SK-N-SH treated with all-trans-retinoic acid at 6 μM for 48 hours (cell line): ENCODE measurements at regions not wholly inside any gene's neighbourhood (a gene's known extent, or its start where the extent isn't known, plus 50 kb on each side); places are given as distances from the start of the nearest gene placed in this dataset.

Experiments used
- ATAC-seq: fragments of 200-7000 bp; cut with Tn5 transposase; 3 replicates; pipeline ENCODE4 v1.9.1; 2020; ENCODE audit warnings: mild to moderate bottlenecking, moderate library complexity
- ARNTL ChIP-seq: fragments of 450-650 bp; formaldehyde crosslinking; IDR thresholded peaks from 2 replicates; pipeline ENCODE4 v1.5.0; 2020; ENCODE audit warnings: low read depth, mild to moderate bottlenecking, moderate library complexity, borderline replicate concordance
- BACH2 ChIP-seq: fragments of 250-450 bp; sonication (Bioruptor Pico); IDR thresholded peaks from 2 replicates; pipeline ENCODE4 v1.9.0; 2021; ENCODE audit warnings: mild to moderate bottlenecking, borderline replicate concordance
- CSDC2 ChIP-seq: fragments of 250-450 bp; sonication (Bioruptor Pico); IDR thresholded peaks from 2 replicates; pipeline ENCODE4 v1.5.0; 2020; ENCODE audit warnings: mild to moderate bottlenecking, moderate library complexity
- ESRRG ChIP-seq: fragments of 250-450 bp; sonication (Bioruptor Pico); IDR thresholded peaks from 2 replicates; pipeline ENCODE4 v1.6.1; 2021; ENCODE audit warnings: mild to moderate bottlenecking
- GLIS3 ChIP-seq: fragments of 250-450 bp; sonication (Bioruptor Pico); IDR thresholded peaks from 2 replicates; pipeline ENCODE4 v1.5.0; 2020; ENCODE audit warnings: mild to moderate bottlenecking, moderate library complexity
- ISL1 ChIP-seq: fragments of 250-450 bp; sonication (Bioruptor Pico); IDR thresholded peaks from 2 replicates; pipeline ENCODE4 v2.1.2; 2022; ENCODE audit warnings: mild to moderate bottlenecking, moderate library complexity
- OSR1 ChIP-seq: fragments of 250-450 bp; sonication (Bioruptor Pico); IDR thresholded peaks from 2 replicates; pipeline ENCODE4 v1.8.0; 2022; ENCODE audit warnings: moderate library complexity, mild to moderate bottlenecking, inconsistent platforms
- PPARA ChIP-seq: fragments of 250-450 bp; sonication (Bioruptor Pico); IDR thresholded peaks from 2 replicates; pipeline ENCODE4 v1.5.0; 2020; ENCODE audit warnings: mild to moderate bottlenecking, borderline replicate concordance
- RARB ChIP-seq: fragments of 250-450 bp; sonication (Bioruptor Pico); IDR thresholded peaks from 2 replicates; pipeline ENCODE4 v1.8.0; 2021; ENCODE audit warnings: mild to moderate bottlenecking, moderate library complexity
- SNAI2 ChIP-seq: fragments of 250-450 bp; sonication (Bioruptor Pico); IDR thresholded peaks from 2 replicates; pipeline ENCODE4 v1.5.0; 2020; ENCODE audit warnings: mild to moderate bottlenecking, moderate library complexity
- TCF4 ChIP-seq: fragments of 250-450 bp; sonication (Bioruptor Pico); IDR thresholded peaks from 2 replicates; pipeline ENCODE4 v1.8.0; 2021; ENCODE audit warnings: mild to moderate bottlenecking, moderate library complexity, borderline replicate concordance
- ZC3H10 ChIP-seq: fragments of 250-450 bp; sonication (Bioruptor Pico); IDR thresholded peaks from 2 replicates; pipeline ENCODE4 v1.5.1; 2021; ENCODE audit warnings: mild to moderate bottlenecking, moderate library complexity
- ZFP3 ChIP-seq: fragments of 250-450 bp; sonication (Bioruptor Pico); IDR thresholded peaks from 2 replicates; pipeline ENCODE4 v1.5.0; 2020; ENCODE audit warnings: mild to moderate bottlenecking, moderate library complexity
- ZFP30 ChIP-seq: fragments of 450-650 bp; formaldehyde crosslinking; IDR thresholded peaks from 2 replicates; pipeline ENCODE4 v1.5.0; 2022; ENCODE audit warnings: mild to moderate bottlenecking, moderate library complexity
- ZNF565 ChIP-seq: fragments of 450-650 bp; formaldehyde crosslinking; conservative IDR thresholded peaks from 2 replicates; pipeline ENCODE4 v1.5.0; 2020; ENCODE audit warnings: low read depth, mild to moderate bottlenecking, moderate library complexity
- ZNF70 ChIP-seq: fragments of 450-650 bp; formaldehyde crosslinking; IDR thresholded peaks from 2 replicates; pipeline ENCODE4 v1.5.0; 2020; ENCODE audit warnings: mild to moderate bottlenecking, moderate library complexity
- ZNF8 ChIP-seq: fragments of 450-650 bp; formaldehyde crosslinking; IDR thresholded peaks from 2 replicates; pipeline ENCODE4 v1.5.0; 2020; ENCODE audit warnings: mild to moderate bottlenecking, moderate library complexity
- TF ChIP-seq, protein P1 (sequence below): fragments of 250-450 bp; sonication (Bioruptor Pico); IDR thresholded peaks from 2 replicates; pipeline ENCODE4 v1.5.1; 2020; ENCODE audit warnings: low read depth, mild to moderate bottlenecking, moderate library complexity
- TF ChIP-seq, protein P2 (sequence below): fragments of 250-450 bp; sonication (Bioruptor Pico); IDR thresholded peaks from 2 replicates; pipeline ENCODE4 v1.5.1; 2021; ENCODE audit warnings: mild to moderate bottlenecking, moderate library complexity
- TF ChIP-seq, protein P3 (sequence below): fragments of 250-450 bp; sonication (Bioruptor Pico); IDR thresholded peaks from 2 replicates; pipeline ENCODE4 v1.5.0; 2020; ENCODE audit warnings: mild to moderate bottlenecking, moderate library complexity
- TF ChIP-seq, protein P4 (sequence below): fragments of 250-450 bp; sonication (Bioruptor Pico); IDR thresholded peaks from 2 replicates; pipeline ENCODE4 v1.8.0; 2020; ENCODE audit warnings: mild to moderate bottlenecking, moderate library complexity, borderline replicate concordance

DNA sequence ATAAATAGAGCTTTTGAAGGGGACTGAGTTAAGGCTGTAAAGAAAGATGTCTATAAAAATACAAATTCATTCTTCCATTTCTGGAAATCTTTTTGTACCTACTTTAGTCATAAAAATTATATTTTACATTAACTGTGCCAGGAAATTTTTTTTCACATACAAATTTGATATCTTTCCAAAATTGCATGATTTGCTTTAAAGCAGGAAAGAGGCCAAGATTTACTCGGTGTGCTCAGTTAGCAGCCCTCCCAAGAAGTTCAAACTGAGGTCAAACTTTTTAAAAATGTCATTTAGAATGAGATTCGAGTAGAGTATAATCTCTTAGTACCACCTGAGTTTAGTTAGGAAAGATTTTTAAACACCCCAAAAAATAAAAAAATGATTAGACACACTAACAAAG, 173.2 kb upstream of the GRIP1 start:
- TF ChIP-seq OSR1 (CRISPR knock-in tag), result no peak
- TF ChIP-seq, protein P1, sequence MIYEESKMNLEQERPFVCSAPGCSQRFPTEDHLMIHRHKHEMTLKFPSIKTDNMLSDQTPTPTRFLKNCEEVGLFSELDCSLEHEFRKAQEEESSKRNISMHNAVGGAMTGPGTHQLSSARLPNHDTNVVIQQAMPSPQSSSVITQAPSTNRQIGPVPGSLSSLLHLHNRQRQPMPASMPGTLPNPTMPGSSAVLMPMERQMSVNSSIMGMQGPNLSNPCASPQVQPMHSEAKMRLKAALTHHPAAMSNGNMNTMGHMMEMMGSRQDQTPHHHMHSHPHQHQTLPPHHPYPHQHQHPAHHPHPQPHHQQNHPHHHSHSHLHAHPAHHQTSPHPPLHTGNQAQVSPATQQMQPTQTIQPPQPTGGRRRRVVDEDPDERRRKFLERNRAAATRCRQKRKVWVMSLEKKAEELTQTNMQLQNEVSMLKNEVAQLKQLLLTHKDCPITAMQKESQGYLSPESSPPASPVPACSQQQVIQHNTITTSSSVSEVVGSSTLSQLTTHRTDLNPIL, result no peak
- TF ChIP-seq ZFP3, result no peak
- TF ChIP-seq ZNF8 (CRISPR knock-in tag), result no peak
- no peak for TF ChIP-seq ZNF70 (CRISPR knock-in tag)
- TF ChIP-seq ESRRG, result no peak
- TF ChIP-seq, protein P2, sequence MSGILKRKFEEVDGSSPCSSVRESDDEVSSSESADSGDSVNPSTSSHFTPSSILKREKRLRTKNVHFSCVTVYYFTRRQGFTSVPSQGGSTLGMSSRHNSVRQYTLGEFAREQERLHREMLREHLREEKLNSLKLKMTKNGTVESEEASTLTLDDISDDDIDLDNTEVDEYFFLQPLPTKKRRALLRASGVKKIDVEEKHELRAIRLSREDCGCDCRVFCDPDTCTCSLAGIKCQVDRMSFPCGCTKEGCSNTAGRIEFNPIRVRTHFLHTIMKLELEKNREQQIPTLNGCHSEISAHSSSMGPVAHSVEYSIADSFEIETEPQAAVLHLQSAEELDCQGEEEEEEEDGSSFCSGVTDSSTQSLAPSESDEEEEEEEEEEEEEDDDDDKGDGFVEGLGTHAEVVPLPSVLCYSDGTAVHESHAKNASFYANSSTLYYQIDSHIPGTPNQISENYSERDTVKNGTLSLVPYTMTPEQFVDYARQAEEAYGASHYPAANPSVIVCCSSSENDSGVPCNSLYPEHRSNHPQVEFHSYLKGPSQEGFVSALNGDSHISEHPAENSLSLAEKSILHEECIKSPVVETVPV (CRISPR knock-in tag), result no peak
- no peak for TF ChIP-seq CSDC2
- TF ChIP-seq PPARA (CRISPR knock-in tag), result no peak
- no peak for TF ChIP-seq TCF4 (CRISPR knock-in tag)
- no peak for ATAC-seq

DNA sequence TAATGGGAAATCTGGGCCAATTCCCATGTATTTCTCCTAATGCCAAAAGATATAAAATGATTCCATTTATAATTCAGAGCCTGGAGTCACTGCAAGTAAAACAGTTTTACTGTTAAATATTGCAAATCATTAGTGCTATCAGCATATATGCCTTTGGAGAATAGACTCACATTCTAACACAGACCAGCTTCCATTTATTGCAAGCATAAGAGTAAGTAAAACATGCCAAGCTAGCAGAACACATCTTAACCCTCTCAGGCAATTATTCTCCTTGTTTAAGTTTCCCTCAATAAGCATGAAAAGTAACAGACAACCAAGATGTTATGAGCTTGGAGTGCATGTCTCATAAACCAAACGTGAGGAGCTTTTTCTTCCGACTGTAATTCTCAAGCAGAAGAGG, 173.9 kb upstream of the GRIP1 start:
- TF ChIP-seq ZNF8 (CRISPR knock-in tag) (no peak), ZNF565 (CRISPR knock-in tag) (no peak), ZFP3 (no peak), ZC3H10 (no peak), BACH2 (CRISPR knock-in tag) (no peak), SNAI2 (no peak), RARB (CRISPR knock-in tag) (no peak), CSDC2 (no peak), ZFP30 (CRISPR knock-in tag) (no peak), ARNTL (CRISPR knock-in tag) (no peak), TCF4 (CRISPR knock-in tag) (no peak), ZNF70 (CRISPR knock-in tag) (no peak), ISL1 (CRISPR knock-in tag) (no peak), ESRRG (no peak)
- TF ChIP-seq, protein P3, sequence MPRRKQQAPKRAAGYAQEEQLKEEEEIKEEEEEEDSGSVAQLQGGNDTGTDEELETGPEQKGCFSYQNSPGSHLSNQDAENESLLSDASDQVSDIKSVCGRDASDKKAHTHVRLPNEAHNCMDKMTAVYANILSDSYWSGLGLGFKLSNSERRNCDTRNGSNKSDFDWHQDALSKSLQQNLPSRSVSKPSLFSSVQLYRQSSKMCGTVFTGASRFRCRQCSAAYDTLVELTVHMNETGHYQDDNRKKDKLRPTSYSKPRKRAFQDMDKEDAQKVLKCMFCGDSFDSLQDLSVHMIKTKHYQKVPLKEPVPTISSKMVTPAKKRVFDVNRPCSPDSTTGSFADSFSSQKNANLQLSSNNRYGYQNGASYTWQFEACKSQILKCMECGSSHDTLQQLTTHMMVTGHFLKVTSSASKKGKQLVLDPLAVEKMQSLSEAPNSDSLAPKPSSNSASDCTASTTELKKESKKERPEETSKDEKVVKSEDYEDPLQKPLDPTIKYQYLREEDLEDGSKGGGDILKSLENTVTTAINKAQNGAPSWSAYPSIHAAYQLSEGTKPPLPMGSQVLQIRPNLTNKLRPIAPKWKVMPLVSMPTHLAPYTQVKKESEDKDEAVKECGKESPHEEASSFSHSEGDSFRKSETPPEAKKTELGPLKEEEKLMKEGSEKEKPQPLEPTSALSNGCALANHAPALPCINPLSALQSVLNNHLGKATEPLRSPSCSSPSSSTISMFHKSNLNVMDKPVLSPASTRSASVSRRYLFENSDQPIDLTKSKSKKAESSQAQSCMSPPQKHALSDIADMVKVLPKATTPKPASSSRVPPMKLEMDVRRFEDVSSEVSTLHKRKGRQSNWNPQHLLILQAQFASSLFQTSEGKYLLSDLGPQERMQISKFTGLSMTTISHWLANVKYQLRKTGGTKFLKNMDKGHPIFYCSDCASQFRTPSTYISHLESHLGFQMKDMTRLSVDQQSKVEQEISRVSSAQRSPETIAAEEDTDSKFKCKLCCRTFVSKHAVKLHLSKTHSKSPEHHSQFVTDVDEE, result no peak
- TF ChIP-seq, protein P4, sequence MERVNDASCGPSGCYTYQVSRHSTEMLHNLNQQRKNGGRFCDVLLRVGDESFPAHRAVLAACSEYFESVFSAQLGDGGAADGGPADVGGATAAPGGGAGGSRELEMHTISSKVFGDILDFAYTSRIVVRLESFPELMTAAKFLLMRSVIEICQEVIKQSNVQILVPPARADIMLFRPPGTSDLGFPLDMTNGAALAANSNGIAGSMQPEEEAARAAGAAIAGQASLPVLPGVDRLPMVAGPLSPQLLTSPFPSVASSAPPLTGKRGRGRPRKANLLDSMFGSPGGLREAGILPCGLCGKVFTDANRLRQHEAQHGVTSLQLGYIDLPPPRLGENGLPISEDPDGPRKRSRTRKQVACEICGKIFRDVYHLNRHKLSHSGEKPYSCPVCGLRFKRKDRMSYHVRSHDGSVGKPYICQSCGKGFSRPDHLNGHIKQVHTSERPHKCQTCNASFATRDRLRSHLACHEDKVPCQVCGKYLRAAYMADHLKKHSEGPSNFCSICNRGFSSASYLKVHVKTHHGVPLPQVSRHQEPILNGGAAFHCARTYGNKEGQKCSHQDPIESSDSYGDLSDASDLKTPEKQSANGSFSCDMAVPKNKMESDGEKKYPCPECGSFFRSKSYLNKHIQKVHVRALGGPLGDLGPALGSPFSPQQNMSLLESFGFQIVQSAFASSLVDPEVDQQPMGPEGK (CRISPR knock-in tag), result no peak
- TF ChIP-seq, protein P2 (CRISPR knock-in tag), result no peak
- TF ChIP-seq, protein P1, result no peak
- TF ChIP-seq, all 23 proteins: peak for 0

DNA sequence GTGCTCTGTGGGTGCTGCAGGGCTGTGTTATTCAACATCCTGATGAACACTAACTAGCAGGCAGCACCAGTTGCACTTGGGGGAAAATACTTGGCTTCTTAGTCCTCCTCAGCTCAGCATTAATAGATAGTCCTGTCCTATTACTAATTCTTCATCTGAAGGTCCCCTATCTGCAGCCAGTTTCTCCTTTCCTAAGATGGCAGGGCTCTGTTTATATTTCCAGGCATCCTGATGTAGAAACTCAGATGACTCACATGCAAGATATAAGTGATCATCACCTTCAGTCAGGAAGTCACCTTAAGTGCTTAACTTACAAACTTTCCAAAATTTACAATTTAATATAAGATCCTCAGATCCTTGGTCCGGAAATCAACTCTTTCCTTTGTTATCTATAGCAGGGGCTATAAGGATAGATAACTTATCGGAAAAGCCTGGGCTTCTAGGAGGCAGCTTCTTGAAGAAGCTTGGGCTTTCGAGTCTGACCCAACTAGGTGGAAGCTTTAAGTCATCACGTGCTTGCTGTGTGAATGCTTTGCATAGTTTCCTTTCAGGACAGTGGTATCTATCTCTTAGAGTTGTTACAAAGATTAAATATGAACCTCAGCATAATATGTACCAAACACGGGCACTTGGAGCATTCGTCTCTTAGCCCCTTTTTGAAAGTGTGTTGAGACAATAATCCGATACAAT, 181.0 kb upstream of the GRIP1 start:
- ATAC-seq, result no peak
- no peak for TF ChIP-seq GLIS3
- no peak for TF ChIP-seq SNAI2
- TF ChIP-seq, protein P2 (CRISPR knock-in tag), result no peak
- no peak for TF ChIP-seq BACH2 (CRISPR knock-in tag)
- TF ChIP-seq CSDC2, result no peak
- TF ChIP-seq, protein P1, result no peak
- TF ChIP-seq, protein P4 (CRISPR knock-in tag), result no peak
- TF ChIP-seq ZFP3, result no peak
- no peak for TF ChIP-seq ZNF8 (CRISPR knock-in tag)
- no peak for TF ChIP-seq ZFP30 (CRISPR knock-in tag)
- TF ChIP-seq ZNF565 (CRISPR knock-in tag), result no peak
- TF ChIP-seq RARB (CRISPR knock-in tag), result no peak
- no peak for TF ChIP-seq ESRRG

More for the DNA sequence above, 173.9 kb upstream of the GRIP1 start:
- ATAC-seq, result no peak
